Mucosa of descending colon (tissue), 3 donors: ENCODE measurements at regions not wholly inside any gene's neighbourhood (a gene's known extent, or its start where the extent isn't known, plus 50 kb on each side); places are given as distances from the start of the nearest gene placed in this dataset.

Experiments used
- ATAC-seq: fragments of 200-7000 bp; cut with Tn5 transposase; one replicate; pipeline ENCODE4 v1.9.1; 2020; ENCODE audit warnings: mild to moderate bottlenecking, moderate library complexity
- DNase-seq, 3 donors: peaks; one replicate each; pipeline ENCODE4 v3.0.0-alpha.2; 2020
- H3K36me3 ChIP-seq: fragments of 200-600 bp; one replicate; pipeline ENCODE4 v1.8.0; 2021; ENCODE audit warnings: low read depth, mild to moderate bottlenecking
- H3K4me1 ChIP-seq: fragments of 200-600 bp; one replicate; pipeline ENCODE4 v1.8.0; 2021; ENCODE audit warnings: low read depth, mild to moderate bottlenecking
- H3K4me3 ChIP-seq: fragments of 200-600 bp; one replicate; pipeline ENCODE4 v1.8.0; 2021; ENCODE audit warnings: mild to moderate bottlenecking
- H3K9me3 ChIP-seq: fragments of 200-600 bp; one replicate; pipeline ENCODE4 v1.8.0; 2021; ENCODE audit warnings: mild to moderate bottlenecking
- CTCF ChIP-seq: fragments of 200-600 bp; IDR thresholded peaks from one replicate; pipeline ENCODE4 v1.8.0; 2022; ENCODE audit warnings: antibody characterized with exemption, mild to moderate bottlenecking
- intact Hi-C, 2 donors: fragments of 100-400 bp; cut with DNase I in 1 of 2; cut with micrococcal nuclease in 1 of 2; formaldehyde crosslinking; loops; one replicate each; pipeline versions ENCODE4 v1.11.0 to v1.11.1; 2022; cut with DNase I, micrococcal nuclease
- donor health status: DM: no; HTN: no; CAD: no; lungs with moderate emphysema.
- donor health status: DM: no; HTN: no; CAD: no.
- donor health status: DM: no; HTN: yes; CAD: no.

DNA sequence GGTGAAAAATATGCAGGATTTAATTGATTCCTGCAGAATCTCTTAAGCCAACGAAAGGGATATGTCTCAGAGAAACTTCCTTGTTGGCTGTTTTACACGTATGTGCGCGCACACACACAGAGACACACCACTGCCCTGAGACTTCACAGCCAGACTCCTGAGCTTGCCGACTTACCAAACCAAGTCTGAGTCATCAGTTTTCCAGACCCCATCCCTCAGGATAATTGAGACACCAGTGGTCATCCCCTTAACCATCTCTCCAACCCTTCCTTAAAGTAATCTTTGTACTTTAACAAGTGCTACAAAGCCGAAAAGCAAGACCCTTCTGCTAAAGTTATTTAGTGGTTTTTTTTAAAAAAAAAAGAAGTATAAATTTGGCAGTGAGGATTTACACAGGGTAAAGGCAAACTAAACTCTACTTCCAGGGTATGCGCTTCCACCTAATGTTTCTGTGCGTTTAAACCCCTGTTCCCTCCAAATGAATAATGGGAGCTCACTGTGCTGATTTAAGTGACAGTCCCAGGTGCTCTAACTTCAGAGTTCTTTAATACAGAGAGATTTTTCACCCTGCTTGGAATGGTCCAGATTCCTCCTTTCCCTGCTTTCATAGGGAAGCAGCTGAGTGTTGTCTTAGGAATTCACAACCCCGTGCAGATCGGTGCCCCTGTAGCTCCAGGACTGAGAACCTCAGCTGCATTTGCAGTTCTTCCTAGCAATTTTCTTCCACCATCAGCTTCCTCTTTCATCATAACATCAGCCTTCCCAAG, 198.5 kb downstream of the INHBA start:
- TF ChIP-seq CTCF, result no peak
- intact Hi-C loops, result no loop called here
- no peaks in the 10 kb centered on the region for H3K4me1 ChIP-seq

DNA sequence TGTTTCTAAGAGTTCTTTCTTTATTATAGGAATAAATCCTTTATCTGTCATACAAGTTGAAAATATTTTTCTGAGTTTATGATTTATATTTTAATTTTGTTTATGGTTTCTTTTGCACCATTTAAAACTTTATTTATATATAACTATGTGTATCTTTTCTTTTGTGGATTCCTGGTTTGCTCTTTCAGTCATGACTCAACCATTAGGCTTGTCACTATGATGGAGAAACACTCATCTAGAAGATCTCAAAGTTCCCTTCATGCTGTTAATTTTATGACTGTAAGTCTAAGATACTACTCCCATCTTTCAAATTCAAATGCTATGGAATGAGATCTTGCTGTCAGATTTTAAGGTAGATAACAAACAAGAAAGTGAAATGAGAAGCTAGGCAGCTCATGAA, 199.5 kb downstream of the INHBA start:
- Histone ChIP-seq H3K4me3 (no peak overlapping the region), H3K4me1 (no peaks in the 10 kb centered on the region), H3K9me3 (no peaks in the 10 kb centered on the region), H3K36me3 (no peaks in the 10 kb centered on the region)
- ATAC-seq (no peak), DNase-seq (no peak)
- intact Hi-C loops, result no loop called here
- TF ChIP-seq CTCF, result no peak

More for the DNA sequence above, 198.5 kb downstream of the INHBA start:
- DNase-seq (no peak), ATAC-seq (no peak)
- Histone ChIP-seq H3K4me3 (no peak overlapping the region), H3K9me3 (no peaks in the 10 kb centered on the region), H3K36me3 (no peaks in the 10 kb centered on the region)

- Histone ChIP-seq H3K4me3 (no peak overlapping the region), H3K36me3 (no peaks in the 10 kb centered on the region), H3K4me1 (no peaks in the 10 kb centered on the region), H3K9me3 (no peaks in the 10 kb centered on the region)
- ATAC-seq (no peak), DNase-seq (no peak)
- TF ChIP-seq CTCF, result no peak
- intact Hi-C loops, result no loop called here
Measured at GRCh38 chr7:41501466-41501865, 201.4 kb downstream of the INHBA start.

DNA sequence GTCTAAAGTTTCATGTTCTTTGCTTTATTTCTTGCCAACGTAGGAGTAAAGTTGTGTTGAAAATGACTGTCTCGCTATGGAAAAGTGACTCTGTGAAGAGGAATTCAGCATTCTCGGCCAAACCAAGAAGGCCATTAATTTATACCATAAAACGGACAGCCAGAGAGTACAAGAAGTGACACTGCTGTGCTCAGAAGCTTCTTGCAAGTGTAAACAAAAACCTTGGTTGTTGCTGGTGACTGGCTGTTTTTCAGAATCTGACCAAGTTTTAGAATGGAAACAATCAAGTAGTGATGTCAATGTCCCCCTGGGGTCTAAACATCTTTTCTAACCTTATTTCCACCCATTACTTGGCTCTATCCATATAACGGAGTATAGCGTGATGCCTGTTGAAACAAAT, 201.9 kb downstream of the INHBA start:
- no peaks in the 10 kb centered on the region for H3K9me3 ChIP-seq
- TF ChIP-seq CTCF, result no peak
- intact Hi-C loops, result no loop called here
- H3K4me1 ChIP-seq, result no peaks in the 10 kb centered on the region
- ATAC-seq, result no peak
- H3K4me3 ChIP-seq, result no peak overlapping the region
- no peak for DNase-seq
- no peaks in the 10 kb centered on the region for H3K36me3 ChIP-seq

- Histone ChIP-seq H3K36me3 (no peaks in the 10 kb centered on the region), H3K9me3 (no peaks in the 10 kb centered on the region), H3K4me3 (no peak overlapping the region), H3K4me1 (no peaks in the 10 kb centered on the region)
- ATAC-seq (no peak), DNase-seq (no peak)
- TF ChIP-seq CTCF, result no peak
- intact Hi-C loops, result no loop called here
Measured at GRCh38 chr7:41492603-41493002, 210.3 kb downstream of the INHBA start.
